Liver (tissue), 3 donors: ENCODE measurements at regions not wholly inside any gene's neighbourhood (a gene's known extent, or its start where the extent isn't known, plus 50 kb on each side); places are given as distances from the start of the nearest gene placed in this dataset.

Source experiments
- ATF3 ChIP-seq: IDR thresholded peaks from 2 replicates; pipeline ENCODE4 v1.6.1; 2016; ENCODE audit warnings: antibody characterized with exemption
- GABPA ChIP-seq, 2 donors: IDR thresholded peaks in 1 of 2; conservative IDR thresholded peaks in 1 of 2; 2 replicates each; pipeline ENCODE4 v1.6.1; 2016; ENCODE audit warnings: antibody characterized with exemption in 2 of 2, mild to moderate bottlenecking in 1 of 2, moderate library complexity in 1 of 2
- RAD21 ChIP-seq, 2 donors: IDR thresholded peaks; 2 replicates each; pipeline ENCODE4 v1.6.1; 2016; ENCODE audit warnings: antibody characterized with exemption in 2 of 2, mild to moderate bottlenecking in 2 of 2
- REST ChIP-seq: IDR thresholded peaks from 2 replicates; pipeline ENCODE4 v1.6.1; 2016; ENCODE audit warnings: antibody characterized with exemption, mild to moderate bottlenecking
- TAF1 ChIP-seq: conservative IDR thresholded peaks from 2 replicates; pipeline ENCODE4 v1.6.1; 2016; ENCODE audit warnings: antibody characterized with exemption, mild to moderate bottlenecking
- YY1 ChIP-seq: IDR thresholded peaks from 2 replicates; pipeline ENCODE4 v1.6.1; 2016; ENCODE audit warnings: antibody characterized with exemption, mild to moderate bottlenecking
- TF ChIP-seq, protein P1 (sequence below): fragments of 150-350 bp; IDR thresholded peaks from 2 replicates; pipeline ENCODE4 v1.5.1; 2017; ENCODE audit warnings: improper control_type of control experiment, low read depth, low read length; ENCODE audit not compliant: missing input control
- TF ChIP-seq, protein P2 (sequence below): IDR thresholded peaks from 2 replicates; pipeline ENCODE4 v1.6.1; 2016; ENCODE audit warnings: antibody characterized with exemption
- donor health status: healthy.
- donor health status: healthy.

GRCh38 chr11:129705933-129706332 lies 109.7 kb upstream of the TMEM45B start:
- TF ChIP-seq, protein P1, sequence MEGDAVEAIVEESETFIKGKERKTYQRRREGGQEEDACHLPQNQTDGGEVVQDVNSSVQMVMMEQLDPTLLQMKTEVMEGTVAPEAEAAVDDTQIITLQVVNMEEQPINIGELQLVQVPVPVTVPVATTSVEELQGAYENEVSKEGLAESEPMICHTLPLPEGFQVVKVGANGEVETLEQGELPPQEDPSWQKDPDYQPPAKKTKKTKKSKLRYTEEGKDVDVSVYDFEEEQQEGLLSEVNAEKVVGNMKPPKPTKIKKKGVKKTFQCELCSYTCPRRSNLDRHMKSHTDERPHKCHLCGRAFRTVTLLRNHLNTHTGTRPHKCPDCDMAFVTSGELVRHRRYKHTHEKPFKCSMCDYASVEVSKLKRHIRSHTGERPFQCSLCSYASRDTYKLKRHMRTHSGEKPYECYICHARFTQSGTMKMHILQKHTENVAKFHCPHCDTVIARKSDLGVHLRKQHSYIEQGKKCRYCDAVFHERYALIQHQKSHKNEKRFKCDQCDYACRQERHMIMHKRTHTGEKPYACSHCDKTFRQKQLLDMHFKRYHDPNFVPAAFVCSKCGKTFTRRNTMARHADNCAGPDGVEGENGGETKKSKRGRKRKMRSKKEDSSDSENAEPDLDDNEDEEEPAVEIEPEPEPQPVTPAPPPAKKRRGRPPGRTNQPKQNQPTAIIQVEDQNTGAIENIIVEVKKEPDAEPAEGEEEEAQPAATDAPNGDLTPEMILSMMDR: no peak
- TF ChIP-seq ATF3 (no peak), REST (no peak), GABPA (IDR thresholded peaks at IDR 0.05 in 1 of 2, conservative IDR thresholded peaks at IDR 0.05 in 1 of 2) (no peak), YY1 (no peak), RAD21 (IDR thresholded peaks at IDR 0.05) (no peak), TAF1 (no peak)
- TF ChIP-seq, protein P2, sequence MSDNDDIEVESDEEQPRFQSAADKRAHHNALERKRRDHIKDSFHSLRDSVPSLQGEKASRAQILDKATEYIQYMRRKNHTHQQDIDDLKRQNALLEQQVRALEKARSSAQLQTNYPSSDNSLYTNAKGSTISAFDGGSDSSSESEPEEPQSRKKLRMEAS: no peak
